ENCODE measurements at regions not wholly inside any gene's neighbourhood (a gene's known extent, or its start where the extent isn't known, plus 50 kb on each side); places are given as distances from the start of the nearest gene placed in this dataset.

DNA sequence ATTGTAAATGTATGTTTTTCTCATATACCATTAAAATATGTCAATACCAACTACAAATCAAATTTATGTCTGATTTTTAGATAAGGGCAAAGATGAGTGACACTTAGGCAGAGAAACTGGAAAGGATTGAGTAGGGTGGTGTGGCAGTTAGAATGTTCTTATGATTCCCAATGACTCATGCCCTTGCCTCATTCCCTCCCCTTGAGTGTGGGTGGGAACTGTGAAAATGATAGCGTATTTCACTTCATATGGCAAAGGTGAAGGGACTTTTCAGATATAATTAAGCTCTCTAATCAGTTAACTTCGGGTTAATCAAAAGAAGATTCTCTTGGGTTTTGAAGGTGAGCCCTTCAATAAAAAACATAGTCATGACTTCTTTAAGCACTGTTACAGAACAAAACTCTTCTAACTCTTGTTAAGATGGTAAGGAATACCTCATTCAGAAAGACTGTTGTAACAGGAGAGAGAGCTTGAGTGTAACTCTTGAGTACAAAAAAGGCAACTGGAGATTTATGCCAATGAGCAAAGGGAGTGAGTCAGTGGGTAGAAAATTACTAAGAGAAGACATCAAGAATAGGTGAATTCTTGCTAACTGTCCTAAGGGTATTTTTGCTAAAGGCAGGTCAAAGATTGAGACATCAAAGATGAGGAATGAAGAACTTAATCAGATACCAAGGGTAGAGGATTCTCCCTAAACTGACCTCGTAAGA lies 329.5 kb downstream of the KCTD8 start:
- Histone ChIP-seq H3K4me3 (ENCODE audit: low read length) (no peak overlapping the region), H3K27ac (ENCODE audit: low read length) (no peak overlapping the region), H3K9me3 (replicated peaks; ENCODE audit: control insufficient read depth, low read depth, low read length) (no peaks in the 10 kb centered on the region), H3K4me1 (ENCODE audit: control insufficient read depth, insufficient read depth, low read length) (no peaks in the 10 kb centered on the region), H3K36me3 (ENCODE audit: control insufficient read depth, insufficient read depth, low read length) (no peaks in the 10 kb centered on the region), H3K27me3 (ENCODE audit: control insufficient read depth, insufficient read depth, low read length) (no peaks in the 10 kb centered on the region)
- WGBS (ENCODE audit: insufficient coverage) = 89% methylated on average over 1 of the region's 3 CpGs
- DNase-seq = no peak

DNA sequence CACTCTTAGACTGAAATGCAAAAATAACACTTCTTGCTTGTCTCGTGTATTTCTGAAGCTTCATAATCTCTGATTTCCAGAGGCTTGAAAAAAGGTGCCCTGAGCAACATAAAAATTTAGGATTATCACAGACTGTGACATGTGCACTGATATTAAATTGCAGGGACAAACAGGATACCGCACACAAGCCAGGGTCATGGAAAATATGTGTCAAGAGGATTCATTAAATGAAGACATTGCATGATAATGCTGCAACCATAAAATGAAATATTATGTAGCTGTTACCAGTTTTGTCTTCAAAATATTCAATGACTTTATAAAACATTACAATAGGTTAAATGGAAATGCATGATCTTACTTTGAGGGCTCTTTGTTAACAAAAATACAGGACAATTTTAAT lies 328.0 kb downstream of the KCTD8 start:
- Histone ChIP-seq H3K9me3 (replicated peaks; ENCODE audit: control insufficient read depth, low read depth, low read length) (no peaks in the 10 kb centered on the region), H3K27me3 (ENCODE audit: control insufficient read depth, insufficient read depth, low read length) (no peaks in the 10 kb centered on the region), H3K4me1 (ENCODE audit: control insufficient read depth, insufficient read depth, low read length) (no peaks in the 10 kb centered on the region), H3K36me3 (ENCODE audit: control insufficient read depth, insufficient read depth, low read length) (no peaks in the 10 kb centered on the region), H3K4me3 (ENCODE audit: low read length) (no peak overlapping the region), H3K27ac (ENCODE audit: low read length) (no peak overlapping the region)
- no peak for DNase-seq
- WGBS (ENCODE audit: insufficient coverage) = no CpG with 5 or more reads among the region's 2 CpGs

DNA sequence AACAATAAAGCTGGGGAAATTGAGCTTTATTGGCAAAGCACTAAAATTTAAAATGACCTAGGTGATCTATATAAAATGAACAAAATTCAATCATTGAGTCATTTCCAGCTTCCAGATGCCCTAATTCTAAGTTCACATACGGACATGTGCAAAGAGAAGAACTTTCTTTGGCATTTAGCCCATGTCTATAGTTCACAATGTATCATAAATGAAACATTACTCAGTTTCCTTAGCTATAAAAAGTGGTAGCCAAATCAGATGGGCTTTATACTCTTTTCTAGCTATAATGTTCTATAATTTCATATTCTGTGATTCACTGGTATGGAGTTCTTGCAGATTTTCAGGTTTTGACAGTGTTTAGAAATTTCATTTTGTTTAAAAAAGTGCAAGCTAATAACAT lies 327.4 kb downstream of the KCTD8 start:
- Histone ChIP-seq H3K36me3 (ENCODE audit: control insufficient read depth, insufficient read depth, low read length) (no peaks in the 10 kb centered on the region), H3K27ac (ENCODE audit: low read length) (no peak overlapping the region), H3K4me3 (ENCODE audit: low read length) (no peak overlapping the region), H3K4me1 (ENCODE audit: control insufficient read depth, insufficient read depth, low read length) (no peaks in the 10 kb centered on the region), H3K27me3 (ENCODE audit: control insufficient read depth, insufficient read depth, low read length) (no peaks in the 10 kb centered on the region), H3K9me3 (replicated peaks; ENCODE audit: control insufficient read depth, low read depth, low read length) (no peaks in the 10 kb centered on the region)
- no peak for DNase-seq
- WGBS (ENCODE audit: insufficient coverage) = no CpG with 5 or more reads among the region's 1 CpG

Measured in muscle of leg (tissue), 3 donors.